GM19351 (cell line): ENCODE measurements at regions not wholly inside any gene's neighbourhood (a gene's known extent, or its start where the extent isn't known, plus 50 kb on each side); places are given as distances from the start of the nearest gene placed in this dataset.

Experiments
- ATAC-seq: cut with Tn5 transposase; IDR thresholded peaks from one replicate; pipeline ENCODE4 v1.9.1; 2021; ENCODE audit warnings: mild to moderate bottlenecking, moderate library complexity; ENCODE audit not compliant: unreplicated experiment

DNA sequence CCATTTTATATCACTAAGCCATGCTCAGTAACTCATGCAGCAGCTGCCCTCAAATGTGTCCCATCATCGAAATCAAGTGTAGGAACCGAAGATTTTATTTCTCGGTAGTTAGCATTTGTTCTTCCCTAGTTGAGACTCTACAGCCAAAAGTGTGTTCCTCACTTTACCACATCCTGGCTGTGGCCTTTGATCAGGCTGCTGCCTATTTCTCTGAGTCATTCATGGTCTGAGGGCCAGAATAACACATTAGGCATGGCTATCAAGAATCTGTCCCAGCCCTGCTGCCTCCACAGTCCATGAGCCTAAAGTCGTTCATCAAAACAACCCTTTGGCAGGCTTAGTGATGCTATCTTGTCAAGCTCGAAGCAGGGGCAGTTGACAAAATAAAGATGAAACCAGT lies 300.1 kb downstream of the TDRD15 start:
- no peak for ATAC-seq

DNA sequence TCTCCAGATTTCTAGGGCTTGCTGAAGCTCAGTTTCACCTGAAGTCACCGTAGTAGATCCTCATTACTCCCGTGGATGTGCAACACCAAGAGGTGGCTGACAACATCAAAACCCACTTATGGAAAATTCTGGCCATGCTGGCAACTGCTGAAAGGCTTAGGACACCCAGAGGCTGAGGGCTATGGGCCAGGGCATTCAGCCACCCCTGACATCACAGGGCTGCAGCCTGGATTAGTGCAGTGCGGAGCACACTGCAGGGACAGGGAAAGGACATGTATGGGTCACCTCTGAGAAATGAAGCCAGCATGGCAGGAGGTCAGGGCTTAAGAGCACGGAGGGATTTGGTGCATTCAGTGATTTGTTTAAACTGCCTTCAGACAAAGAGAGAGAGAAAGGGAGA lies 300.6 kb downstream of the TDRD15 start:
- no peak for ATAC-seq

DNA sequence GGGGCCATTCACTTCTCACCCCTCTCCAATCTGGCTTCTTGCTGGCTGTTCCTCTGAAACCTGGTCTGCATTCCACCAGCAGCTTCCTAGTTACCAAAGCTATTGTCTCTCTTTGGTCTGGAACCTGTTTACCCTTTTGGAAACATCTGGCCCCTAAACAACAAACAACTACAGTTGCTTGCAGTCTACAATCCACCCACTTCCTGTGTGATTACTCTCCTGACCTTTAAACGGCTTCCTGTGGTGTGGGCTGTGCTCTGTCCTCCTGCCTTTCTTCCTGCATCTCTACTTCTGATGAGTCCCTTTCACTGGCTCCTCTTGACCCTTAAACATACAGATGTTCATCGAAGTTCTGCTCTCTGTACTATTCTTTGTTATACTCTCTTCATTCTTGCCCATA lies 303.8 kb downstream of the TDRD15 start:
- peak; percentile 81 for ATAC-seq

DNA sequence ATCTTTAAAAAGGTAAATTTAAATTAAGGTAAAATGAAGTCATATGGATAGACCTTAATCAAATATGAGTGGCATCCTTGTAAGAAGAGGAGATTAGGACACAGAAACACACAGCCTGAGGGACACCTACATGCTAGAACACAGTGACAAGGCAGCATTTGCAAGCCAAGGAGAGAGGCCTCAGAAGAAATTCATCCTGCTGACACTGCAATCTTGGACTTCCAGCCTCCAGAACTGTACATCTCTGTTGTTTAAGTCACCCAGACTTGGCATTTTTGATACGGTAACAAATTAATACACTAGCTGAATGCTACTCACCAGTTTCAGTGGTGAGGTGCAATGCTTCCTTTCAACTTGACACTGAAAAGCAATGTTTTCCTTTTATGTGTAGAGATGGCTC lies 305.0 kb downstream of the TDRD15 start:
- ATAC-seq: no peak

DNA sequence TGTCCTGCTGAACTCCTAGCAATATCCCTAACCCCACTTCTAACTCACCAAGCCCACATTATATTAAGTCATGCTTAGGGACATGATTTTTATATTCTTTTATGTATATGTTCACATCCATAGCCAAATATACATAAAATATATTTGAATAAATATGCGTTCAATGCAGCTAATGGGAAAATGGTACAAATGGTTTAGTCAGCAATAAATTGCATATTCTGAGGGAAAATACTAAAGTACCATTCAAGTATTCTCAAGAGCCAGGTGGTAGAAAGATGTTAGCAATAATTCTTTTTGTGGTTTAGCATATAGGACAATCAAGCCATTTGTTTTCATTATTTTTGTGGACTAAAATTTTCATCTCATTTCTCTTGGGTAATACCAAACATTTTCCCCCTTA lies 306.0 kb downstream of the TDRD15 start:
- ATAC-seq: no peak

DNA sequence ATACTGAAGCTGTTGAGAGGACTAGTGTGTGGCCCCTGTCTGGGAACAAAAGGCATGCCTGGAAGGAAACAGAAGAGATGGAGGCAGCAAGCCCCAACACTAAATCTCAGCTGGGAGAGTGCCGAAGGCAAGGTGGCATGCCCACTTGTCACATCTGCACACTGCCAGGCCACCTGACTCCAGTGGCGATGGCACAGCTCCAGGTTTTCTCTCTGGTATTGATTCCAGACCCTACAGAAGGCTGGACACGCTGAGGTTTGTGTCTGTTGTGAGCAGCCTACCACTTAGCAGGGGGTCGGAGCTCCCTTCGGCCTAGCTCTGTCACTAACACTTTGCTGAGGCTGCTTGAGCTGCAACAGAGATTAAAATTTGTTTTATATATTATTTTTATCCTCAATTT lies 307.3 kb downstream of the TDRD15 start:
- no peak for ATAC-seq

DNA sequence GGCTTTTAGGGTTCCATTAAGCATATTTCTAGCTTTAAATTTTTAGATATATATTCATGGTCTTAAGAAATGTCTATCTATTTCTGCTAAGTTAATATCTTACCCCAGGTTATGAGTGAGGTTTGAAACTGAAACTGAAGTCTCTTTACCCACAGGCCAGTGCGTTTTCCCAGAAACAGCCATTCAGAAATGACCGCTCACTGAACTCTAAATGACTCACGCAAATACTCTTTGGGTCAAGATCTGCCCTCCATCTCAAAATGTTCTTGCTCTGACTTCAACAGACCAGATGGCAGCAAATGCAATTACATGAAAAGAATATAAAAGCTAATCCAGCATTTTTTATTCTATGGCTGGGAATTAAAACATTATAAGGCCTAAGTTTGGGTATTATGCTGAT lies 315.2 kb downstream of the TDRD15 start:
- peak; percentile 74 for ATAC-seq

DNA sequence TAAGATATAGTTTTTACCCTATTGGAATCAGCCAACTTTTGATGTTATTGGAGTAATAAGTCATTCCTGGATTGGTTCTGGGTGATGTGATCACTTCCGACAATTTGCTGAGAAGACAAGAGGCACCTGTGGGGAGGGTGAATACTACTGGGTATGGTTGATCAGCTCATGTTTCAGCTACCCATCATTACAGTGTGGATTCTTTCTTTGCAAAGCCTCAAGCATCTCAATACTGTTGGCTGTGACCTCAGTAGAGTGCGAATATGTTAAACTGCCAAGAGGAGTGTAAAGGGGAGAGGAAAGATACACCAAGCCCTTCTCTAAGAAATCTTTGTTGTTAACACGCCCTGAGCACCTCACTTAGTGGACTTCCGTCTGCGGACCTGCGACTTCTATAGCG lies 317.7 kb downstream of the TDRD15 start:
- ATAC-seq: no peak

DNA sequence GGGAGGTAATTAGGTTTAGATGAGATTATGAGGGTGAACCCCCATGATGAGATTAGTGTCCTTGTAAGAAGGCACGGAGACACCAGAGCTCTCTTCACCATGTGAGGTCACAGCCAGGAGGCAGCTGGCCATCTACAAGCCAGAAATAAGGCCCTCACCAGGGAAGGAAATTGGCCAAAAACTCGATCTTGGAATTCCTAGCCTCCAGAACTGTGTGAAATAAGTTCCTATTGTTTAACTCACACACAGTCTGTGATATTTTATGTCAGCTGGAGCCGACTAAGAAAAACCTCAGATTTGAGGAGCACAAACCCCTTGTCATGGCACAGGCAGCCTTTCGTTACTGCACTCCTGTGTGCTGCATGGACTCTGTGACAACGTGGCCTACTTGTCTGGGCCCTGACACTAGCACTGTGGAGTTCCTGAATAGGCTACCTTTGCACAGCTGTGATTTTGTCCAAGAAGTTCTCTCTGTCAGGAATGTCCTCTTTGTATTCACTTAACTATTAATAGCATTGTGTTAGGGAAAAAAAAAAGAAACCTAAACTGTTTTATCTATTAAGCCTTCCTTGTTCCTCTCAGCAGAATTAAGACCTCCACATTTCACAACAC lies 319.8 kb downstream of the TDRD15 start:
- no peak for ATAC-seq

DNA sequence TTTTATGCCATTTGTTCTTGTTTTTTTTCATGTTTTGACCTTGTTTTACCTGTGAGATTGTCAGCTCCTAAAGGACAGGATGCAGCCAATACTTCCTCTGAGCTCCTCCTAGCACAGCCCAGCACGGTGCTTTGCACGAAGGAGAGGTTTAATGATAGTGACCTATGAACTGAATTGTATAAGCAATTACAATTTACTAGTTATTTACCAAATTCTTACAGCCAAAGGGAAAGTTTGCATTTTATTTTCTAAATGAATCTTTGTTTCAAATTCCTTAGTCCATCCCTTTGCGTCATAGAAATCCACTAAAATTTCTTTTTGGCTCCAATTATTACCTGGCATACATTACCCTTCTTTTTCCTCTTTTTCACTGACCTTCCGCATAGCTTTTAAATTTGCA lies 326.1 kb downstream of the TDRD15 start:
- no peak for ATAC-seq

DNA sequence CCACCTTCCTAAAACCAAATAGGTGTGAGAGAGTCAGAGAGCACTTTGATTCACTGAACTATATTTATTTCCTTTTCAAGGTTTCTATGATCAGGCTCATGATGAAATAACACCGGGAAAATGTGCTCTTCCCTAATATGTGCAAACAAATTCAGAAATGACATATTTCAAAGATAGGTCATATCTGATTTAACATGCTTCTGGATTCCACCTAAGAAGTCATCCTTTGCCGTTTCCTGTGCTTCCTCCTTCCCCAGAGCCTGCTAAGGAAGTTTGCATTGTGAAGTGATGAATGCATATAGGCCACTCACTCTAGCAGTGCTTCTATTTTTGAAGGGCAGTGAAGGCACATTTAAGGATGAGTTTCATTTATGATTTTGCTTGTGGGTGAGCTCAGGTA lies 327.6 kb downstream of the TDRD15 start:
- ATAC-seq: no peak

DNA sequence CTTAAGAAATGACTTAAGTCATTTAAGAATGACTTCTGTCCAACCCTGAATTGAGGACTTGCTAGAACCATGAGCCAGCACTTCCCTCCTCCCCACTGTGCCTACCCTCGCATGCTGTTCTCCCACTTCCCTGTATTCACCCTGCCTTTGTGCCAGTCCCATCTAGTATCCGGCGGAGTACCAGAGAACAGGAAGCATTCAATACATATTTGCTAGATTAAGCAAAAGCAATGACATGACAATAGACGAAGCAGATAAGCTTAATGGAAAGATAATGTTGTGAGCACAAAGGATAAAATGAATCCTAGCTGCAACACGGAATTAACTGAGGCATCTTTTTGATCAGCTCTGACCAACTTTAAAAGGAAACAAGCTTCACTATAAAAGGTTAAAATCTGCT lies 328.5 kb downstream of the TDRD15 start:
- no peak for ATAC-seq

DNA sequence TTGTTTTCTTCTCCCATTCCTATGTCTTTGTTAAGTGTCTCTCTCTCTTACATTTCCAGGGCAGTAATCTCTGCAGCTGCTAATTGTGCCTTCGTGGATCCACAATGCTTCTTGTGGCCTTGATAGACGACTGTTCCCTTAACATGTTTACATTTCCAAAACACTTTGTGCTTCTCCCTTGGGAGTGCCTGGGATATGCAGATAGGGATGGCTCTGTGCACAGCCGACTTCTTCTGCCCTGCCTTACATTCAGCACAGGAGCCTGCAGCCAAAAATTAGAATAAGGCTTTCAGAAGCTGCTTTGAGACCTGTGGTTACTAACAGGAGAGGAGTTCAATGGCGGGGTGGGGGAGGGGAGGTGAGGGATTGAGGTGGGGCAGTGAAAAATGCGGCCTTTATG lies 328.9 kb downstream of the TDRD15 start:
- ATAC-seq: no peak

DNA sequence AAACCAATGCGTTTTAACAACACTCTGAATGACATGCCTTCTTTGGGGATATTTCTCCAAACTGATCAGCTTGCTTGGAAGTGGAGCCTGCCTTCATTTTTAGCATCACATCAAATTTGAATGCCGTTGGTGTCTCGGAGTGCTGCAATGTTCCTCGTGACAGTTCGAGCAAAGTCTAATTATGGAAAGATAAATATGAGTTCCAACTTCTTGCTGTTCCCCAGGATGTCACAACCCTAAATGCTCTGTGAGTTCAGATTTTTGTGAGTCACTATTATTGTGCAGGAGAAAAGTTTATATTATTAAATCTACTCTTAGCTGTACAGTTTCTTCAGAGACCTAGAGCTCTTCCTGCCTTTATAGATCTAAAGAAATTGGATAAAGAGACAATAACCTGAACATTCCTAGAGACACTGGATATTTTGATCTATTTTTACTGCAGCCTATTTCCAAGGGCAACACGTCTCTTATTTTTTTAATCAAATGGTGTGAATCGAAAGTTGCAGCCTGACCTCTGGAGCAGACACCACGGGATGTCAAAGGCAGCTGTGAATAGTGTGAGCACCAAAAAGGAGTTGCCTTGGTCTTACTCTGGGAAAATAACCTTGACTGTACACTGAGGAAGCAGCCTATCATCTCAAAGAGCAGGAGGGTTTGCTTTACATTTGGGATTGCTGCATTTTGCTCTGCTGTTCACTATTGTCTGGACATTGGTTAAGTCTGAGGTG lies 330.1 kb downstream of the TDRD15 start:
- ATAC-seq: no peak

DNA sequence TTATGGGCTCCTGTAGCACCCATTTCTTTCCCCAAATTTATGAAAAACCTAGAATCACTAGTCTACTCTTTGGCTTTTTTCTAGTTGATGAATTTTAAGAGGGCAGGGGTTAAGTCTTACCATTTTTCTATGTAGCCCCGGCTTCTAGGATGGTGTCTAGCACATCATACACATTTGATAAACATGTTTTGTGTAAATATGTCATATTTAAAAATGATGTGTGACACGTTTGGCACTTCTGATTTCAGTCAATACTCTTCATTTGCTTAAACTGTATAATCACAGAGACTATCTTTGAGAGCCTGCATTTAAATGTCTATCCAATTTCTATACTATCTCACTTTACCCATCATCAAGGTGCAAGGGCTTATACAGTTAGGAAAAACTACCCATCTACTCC lies 331.1 kb downstream of the TDRD15 start:
- ATAC-seq: no peak

DNA sequence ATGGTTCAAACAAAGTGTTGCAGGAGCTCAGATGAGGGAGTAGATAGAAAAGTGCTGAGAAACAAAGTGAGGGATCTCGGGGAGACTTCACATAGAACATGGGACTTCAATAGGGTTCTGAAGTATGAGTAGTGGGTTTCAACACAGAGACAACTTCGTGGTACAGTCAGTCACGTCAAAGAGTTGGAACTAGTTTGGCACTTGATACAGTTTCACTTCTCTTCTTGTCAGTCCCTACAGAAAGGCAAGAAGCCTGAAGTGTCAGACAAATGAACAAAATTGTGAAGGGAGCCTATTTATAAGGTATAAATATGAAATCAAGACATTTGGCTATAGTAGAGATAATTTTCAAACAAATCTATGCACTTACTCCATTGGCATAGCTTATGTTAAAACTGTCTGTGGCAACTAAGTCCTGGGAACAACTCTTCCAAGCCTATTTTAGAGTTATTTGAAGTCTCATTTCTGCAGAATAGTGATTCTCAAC lies 338.0 kb downstream of the TDRD15 start:
- peak; percentile 62 for ATAC-seq

DNA sequence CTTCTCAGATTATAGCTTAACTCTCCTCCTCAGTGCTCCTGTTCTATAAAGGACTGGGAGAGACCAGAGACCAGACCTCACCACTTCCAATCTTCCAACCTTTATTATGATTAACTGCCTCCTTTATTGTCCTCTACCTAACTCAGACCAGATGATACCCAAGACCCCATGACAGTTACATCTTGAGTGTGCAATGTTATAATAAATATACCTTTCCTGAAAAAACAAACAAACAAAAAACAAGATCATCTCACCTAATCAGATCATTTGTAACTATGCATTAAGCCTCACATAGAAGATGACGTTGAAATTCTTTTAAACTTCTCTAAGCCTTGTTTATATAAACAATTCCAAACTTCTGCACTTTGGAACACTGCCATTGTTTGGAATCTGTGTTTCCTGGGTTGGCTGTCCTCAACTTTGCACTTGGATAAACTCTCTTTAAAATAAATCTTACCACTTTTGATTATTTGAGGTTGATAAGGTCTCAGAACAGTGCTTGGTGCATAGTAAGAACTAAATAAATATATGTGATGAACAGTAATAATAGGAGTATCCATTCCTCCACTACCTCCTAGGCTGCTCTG lies 342.7 kb downstream of the TDRD15 start:
- no peak for ATAC-seq

DNA sequence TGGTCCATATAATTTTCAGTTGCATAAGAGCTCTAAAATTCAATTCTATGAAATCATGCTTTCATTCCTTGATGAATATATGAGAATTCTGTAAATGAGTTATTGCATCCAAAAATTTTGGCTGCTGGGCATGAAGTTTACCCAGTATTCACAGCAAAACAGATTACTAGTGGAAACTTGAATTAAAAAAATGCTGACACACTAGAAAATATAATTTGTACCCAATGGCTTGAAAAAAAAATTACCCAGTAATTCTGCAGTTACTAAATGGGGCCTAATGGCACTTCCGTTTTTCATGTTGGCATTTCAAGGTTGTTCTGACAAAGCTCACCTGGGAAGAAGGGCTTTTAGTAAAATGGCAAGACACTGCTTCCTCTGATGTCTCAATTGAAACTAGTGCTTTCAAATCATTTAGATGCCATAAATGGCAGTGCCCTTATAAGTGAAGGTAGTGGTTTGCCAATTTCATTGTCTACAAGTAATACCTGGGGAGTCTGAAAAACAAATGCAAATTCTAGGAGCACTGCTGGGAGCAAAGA lies 343.6 kb downstream of the TDRD15 start:
- no peak for ATAC-seq

DNA sequence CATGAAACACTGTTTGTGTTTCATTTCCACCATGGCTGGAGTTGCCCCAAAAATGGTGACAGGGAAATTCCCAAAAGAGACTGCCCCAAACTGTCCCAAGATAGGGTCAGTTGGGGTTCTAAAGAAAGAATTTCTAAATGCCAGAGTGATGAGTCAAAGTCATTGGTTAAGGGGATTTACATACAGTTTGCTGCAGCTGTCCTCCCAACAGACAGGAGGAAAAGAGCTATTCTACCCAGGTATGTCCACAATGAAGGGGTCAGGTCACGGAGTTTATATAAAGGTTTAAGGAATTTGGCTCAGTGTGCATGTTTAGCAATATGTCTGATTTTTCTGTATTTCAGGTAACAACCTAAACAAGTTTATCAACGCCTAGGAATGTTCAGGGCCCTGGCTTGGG lies 344.1 kb downstream of the TDRD15 start:
- ATAC-seq: no peak

DNA sequence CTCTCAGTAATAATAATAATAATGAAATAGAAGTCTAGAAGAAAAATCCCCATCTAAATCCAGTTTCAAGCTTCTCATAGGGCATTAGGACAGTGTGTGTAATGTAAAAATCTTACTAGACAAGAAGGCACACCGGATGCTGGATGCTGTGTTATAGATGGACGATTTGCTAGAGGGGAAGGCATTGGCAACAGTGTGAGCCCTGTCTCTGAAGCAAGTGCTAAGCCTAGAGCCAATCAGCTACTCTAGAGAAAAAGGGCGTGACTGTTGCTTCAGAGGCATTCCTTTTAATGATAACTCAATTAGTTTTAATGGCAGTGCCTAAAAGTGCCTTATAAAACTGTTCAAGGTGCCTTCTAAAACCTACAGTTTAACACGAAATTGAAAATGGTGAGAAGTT lies 344.9 kb downstream of the TDRD15 start:
- ATAC-seq: no peak

DNA sequence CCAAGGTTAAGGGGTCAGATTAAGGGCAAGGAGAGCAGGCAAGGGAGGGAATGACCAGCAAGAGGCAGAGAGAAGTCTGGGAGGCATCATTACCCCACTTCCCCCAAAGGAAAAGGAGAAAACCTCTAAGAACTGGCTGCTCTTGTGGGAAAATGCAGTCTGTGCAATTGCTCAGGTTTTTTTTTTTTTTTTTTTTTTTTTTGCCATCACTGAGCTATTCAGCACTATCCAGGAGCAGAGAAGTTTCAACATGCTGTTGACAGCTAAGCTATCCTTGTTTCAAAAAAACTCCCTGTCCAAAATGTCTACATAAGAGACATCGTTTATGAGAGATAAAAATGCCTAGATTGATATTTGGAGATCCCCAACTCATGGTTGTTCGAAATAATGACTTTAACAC lies 345.4 kb downstream of the TDRD15 start:
- no peak for ATAC-seq

DNA sequence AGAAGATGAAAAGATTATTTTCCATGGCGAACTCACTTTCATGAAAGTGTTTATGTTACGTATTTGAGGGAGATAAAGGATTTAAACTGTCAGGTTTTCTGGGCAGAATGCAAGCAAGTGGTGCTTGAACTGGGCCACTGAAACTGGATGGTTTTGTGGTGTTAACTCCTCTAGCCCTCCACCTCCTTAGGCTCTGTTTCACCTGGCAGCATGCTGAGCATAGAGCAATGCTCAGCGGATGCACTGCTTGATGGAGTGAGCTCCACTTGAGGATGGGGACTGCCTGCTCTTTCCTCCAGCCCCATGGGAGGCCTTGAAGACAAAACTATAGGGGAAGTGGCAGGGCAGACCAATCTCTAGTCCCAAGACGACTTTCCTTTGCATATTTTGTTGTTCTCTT lies 345.8 kb downstream of the TDRD15 start:
- no peak for ATAC-seq
